Kidney capillary endothelial cell (primary cell): ENCODE measurements at regions not wholly inside any gene's neighbourhood (a gene's known extent, or its start where the extent isn't known, plus 50 kb on each side); places are given as distances from the start of the nearest gene placed in this dataset.
"Not testable (repeated sequence)": the region's sequence is repeated elsewhere in the genome, so short reads cannot be mapped to it uniquely, and the experiment has no call there.

Experiments
- DNase-seq: peaks from one replicate; pipeline ENCODE4 v3.0.0-alpha.2; 2018; ENCODE audit warnings: low spot score

- no peak for DNase-seq
Observed at GRCh38 chr6:165846123-165846966, 183.3 kb upstream of the PDE10A start.

- no peak for DNase-seq
Observed at GRCh38 chr6:165845493-165845892, 182.5 kb upstream of the PDE10A start.

GRCh38 chr6:165844801-165845364 is 181.8 kb upstream of the PDE10A start:
- no peak for DNase-seq

- DNase-seq, result no peak
Observed at GRCh38 chr6:165844232-165844631, 181.2 kb upstream of the PDE10A start.

GRCh38 chr6:165843568-165844113 is 180.6 kb upstream of the PDE10A start:
- no peak for DNase-seq

- no peak for DNase-seq
Observed at GRCh38 chr6:165843121-165843520, 180.1 kb upstream of the PDE10A start.

- DNase-seq, result no peak
Observed at GRCh38 chr6:165842281-165842936, 179.4 kb upstream of the PDE10A start.

- DNase-seq, result no peak
Observed at GRCh38 chr6:165841153-165841558, 178.1 kb upstream of the PDE10A start.

GRCh38 chr6:165837948-165838745 is 175.1 kb upstream of the PDE10A start:
- no peak for DNase-seq

- not testable (repeated sequence) for DNase-seq
Observed at GRCh38 chr6:165836648-165837047, 173.6 kb upstream of the PDE10A start.

GRCh38 chr6:165835410-165835851 is 172.4 kb upstream of the PDE10A start:
- no peak for DNase-seq

- DNase-seq, result no peak
Observed at GRCh38 chr6:165834613-165835259, 171.7 kb upstream of the PDE10A start.

GRCh38 chr6:165833355-165833754 is 170.3 kb upstream of the PDE10A start:
- no peak for DNase-seq

- DNase-seq, result no peak
Observed at GRCh38 chr6:165831812-165832510, 168.9 kb upstream of the PDE10A start.

- DNase-seq, result no peak
Observed at GRCh38 chr6:165830761-165831160, 167.7 kb upstream of the PDE10A start.

- DNase-seq, result no peak
Observed at GRCh38 chr6:165829376-165829775, 166.3 kb upstream of the PDE10A start.

- no peak for DNase-seq
Observed at GRCh38 chr6:165827190-165827518, 164.1 kb upstream of the PDE10A start.

- DNase-seq, result no peak
Observed at GRCh38 chr6:165826487-165827189, 163.6 kb upstream of the PDE10A start.

GRCh38 chr6:165825256-165825815 is 162.3 kb upstream of the PDE10A start:
- DNase-seq, result no peak
